ENCODE measurements at regions not wholly inside any gene's neighbourhood (a gene's known extent, or its start where the extent isn't known, plus 50 kb on each side); places are given as distances from the start of the nearest gene placed in this dataset.
"Not testable (repeated sequence)": the region's sequence is repeated elsewhere in the genome, so short reads cannot be mapped to it uniquely, and the experiment has no call there.

DNA sequence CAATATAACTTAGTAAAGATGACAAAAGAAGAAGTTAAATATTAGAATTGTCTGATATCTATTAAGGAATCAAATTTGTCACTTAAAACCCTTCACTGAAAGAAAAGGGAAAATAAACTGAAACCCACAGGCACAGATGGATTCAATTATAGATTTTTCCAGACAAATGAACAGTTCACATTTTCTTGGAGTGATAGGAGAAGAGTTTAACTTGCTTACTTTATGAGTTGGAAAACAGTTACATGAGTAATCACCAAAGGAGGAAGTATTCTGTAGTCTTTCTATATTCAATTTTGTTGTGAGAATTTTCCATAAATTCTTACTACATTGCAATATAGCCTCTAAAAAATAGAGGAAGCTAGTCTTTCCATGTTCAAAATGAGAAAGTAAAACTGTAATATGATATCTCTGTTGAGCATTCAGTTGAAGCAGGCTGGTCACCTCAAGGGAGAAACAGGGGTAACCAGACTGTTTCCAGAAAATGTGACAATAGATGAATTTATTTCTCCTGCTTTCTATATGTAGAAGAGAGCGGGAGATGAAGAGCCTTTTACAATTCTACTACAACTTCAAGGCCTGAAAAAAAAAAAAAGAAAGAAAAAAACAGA lies 330.3 kb upstream of the EPHA5 start:
- no peak for DNase-seq
- Histone ChIP-seq H3K36me3 (peaks cover 0 to 2% of the 10 kb centered on the region in 2 donors), H3K27me3 (no peaks in the 10 kb centered on the region), H3K4me1 (no peaks in the 10 kb centered on the region), H3K27ac (no peak overlapping the region), H3K4me3 (no peak overlapping the region), H3K9me3 (no peaks in the 10 kb centered on the region)
- TF ChIP-seq, protein P1, sequence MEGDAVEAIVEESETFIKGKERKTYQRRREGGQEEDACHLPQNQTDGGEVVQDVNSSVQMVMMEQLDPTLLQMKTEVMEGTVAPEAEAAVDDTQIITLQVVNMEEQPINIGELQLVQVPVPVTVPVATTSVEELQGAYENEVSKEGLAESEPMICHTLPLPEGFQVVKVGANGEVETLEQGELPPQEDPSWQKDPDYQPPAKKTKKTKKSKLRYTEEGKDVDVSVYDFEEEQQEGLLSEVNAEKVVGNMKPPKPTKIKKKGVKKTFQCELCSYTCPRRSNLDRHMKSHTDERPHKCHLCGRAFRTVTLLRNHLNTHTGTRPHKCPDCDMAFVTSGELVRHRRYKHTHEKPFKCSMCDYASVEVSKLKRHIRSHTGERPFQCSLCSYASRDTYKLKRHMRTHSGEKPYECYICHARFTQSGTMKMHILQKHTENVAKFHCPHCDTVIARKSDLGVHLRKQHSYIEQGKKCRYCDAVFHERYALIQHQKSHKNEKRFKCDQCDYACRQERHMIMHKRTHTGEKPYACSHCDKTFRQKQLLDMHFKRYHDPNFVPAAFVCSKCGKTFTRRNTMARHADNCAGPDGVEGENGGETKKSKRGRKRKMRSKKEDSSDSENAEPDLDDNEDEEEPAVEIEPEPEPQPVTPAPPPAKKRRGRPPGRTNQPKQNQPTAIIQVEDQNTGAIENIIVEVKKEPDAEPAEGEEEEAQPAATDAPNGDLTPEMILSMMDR (IDR thresholded peaks at IDR 0.05), result no peak
- no peak for TF ChIP-seq POLR2A (IDR thresholded peaks at IDR 0.05)
- intact Hi-C loops (cut with DNase I; ENCODE audit: low total_unique reads), result no loop called here

DNA sequence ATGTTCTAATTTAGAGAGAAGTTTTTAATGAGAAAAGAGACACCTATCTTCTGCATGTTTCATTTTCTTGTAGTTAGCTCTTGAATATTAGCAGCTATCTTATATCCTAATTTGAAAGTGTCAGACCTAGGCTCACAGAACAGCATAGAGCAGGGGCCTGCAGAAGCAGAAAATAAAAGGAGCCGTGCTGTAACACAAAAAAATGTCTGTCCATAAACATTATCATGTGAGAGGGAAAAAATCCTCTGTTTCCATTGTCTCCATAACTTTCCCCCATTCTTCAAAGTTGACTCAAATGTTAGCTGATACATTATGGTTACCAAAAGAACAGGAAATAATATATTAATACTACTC lies 329.2 kb upstream of the EPHA5 start:
- intact Hi-C loops (cut with DNase I; ENCODE audit: low total_unique reads), result no loop called here
- no peak overlapping the region for H3K27ac ChIP-seq
- DNase-seq, result no peak
- H3K36me3 ChIP-seq, result peaks cover 0 to 2% of the 10 kb centered on the region in 2 donors
- H3K9me3 ChIP-seq, result no peaks in the 10 kb centered on the region
- no peak overlapping the region for H3K4me3 ChIP-seq
- H3K27me3 ChIP-seq, result no peaks in the 10 kb centered on the region
- no peaks in the 10 kb centered on the region for H3K4me1 ChIP-seq
- TF ChIP-seq POLR2A (IDR thresholded peaks at IDR 0.05), result no peak
- TF ChIP-seq, protein P1 (IDR thresholded peaks at IDR 0.05), result no peak

DNA sequence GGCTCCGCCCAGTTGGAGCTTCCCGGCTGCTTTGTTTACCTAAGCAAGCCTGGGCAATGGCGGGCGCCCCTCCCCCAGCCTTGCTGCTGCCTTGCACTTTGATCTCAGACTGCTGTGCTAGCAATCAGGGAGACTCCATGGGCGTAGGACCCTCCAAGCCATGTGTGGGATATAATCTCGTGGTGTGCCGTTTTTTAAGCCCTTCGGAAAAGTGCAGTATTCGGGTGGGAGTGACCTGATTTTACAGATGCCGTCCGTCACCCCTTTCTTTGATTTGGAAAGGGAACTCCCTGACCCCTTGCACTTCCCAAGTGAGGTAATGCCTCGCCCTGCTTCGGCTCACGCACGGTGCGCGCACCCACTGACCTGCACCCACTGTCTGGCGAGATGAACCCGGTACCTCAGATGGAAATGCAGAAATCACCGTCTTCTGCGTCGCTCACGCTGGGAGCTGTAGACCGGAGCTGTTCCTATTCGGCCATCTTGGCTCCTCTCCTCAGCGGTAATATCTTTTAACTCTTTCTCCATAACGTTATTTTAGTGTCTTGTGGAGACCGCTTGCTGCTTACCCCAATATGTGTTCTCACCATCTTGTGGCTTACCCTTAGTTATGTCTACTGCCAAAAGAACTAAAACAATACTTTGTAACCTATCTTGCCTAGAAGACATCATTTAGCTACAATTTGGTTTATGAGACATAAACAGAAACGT lies 328.7 kb upstream of the EPHA5 start:
- H3K4me3 ChIP-seq; H3K4me1 ChIP-seq; H3K9me3 ChIP-seq; H3K27ac ChIP-seq; DNase-seq; H3K36me3 ChIP-seq; intact Hi-C loops (cut with DNase I; ENCODE audit: low total_unique reads); H3K27me3 ChIP-seq: not testable (repeated sequence)

DNA sequence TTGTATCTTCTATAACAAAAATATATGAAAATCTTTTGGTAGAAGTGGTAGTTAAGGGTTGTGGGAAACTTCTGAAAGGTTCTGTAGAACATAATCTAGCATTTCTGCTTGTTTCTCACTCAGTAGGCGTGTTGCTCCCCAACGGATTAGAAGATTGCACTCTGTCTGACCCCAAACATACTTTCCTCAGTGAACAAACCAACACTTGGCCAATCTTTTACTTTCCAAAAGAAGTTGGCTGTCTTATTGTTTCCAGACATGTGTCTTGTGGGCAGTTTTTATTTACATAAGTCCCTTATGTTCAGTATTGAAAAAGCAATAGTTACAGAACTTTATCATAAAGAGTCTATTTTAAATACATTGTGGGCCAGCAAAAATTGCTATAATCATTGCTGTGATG lies 312.8 kb upstream of the EPHA5 start:
- H3K4me1 ChIP-seq, result no peaks in the 10 kb centered on the region
- intact Hi-C loops (cut with DNase I; ENCODE audit: low total_unique reads), result no loop called here
- H3K27ac ChIP-seq, result no peak overlapping the region
- no peak overlapping the region for H3K4me3 ChIP-seq
- no peaks in the 10 kb centered on the region for H3K27me3 ChIP-seq
- DNase-seq, result no peak
- H3K36me3 ChIP-seq, result no peaks in the 10 kb centered on the region
- TF ChIP-seq, protein P1 (IDR thresholded peaks at IDR 0.05), result no peak
- H3K9me3 ChIP-seq, result no peaks in the 10 kb centered on the region

DNA sequence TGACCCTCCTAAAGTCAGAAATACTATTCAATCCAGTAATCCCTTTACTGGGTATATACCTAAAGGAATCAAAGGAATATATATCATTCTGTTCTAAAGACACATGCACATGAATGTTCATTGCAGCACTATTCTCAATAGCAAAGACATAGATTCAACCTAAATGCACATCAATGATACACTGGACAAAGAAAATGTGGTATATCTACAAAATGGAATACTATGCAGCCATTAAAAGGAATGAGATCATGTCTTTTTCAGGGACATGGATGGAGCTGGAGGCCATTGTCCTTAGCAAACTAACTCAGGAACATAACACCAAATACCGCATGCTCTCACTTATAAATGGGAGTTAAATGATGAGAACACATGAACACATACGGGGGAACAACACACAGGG lies 306.0 kb upstream of the EPHA5 start:
- Histone ChIP-seq H3K4me3 (no peak overlapping the region), H3K27ac (no peak overlapping the region), H3K9me3 (no peaks in the 10 kb centered on the region), H3K4me1 (no peaks in the 10 kb centered on the region), H3K27me3 (no peaks in the 10 kb centered on the region), H3K36me3 (no peaks in the 10 kb centered on the region)
- DNase-seq, result no peak
- TF ChIP-seq POLR2A (IDR thresholded peaks at IDR 0.05), result no peak
- TF ChIP-seq, protein P1 (IDR thresholded peaks at IDR 0.05), result no peak
- intact Hi-C loops (cut with DNase I; ENCODE audit: low total_unique reads), result no loop called here

Data from uterus (tissue), 3 donors.